Adrenal gland (tissue), 9 donors: ENCODE measurements at regions not wholly inside any gene's neighbourhood (a gene's known extent, or its start where the extent isn't known, plus 50 kb on each side); places are given as distances from the start of the nearest gene placed in this dataset.

Experiments
- DNase-seq, 7 donors: peaks; one replicate each; pipeline ENCODE4 v3.0.0-alpha.2; 2019 to 2020
- H3K27ac ChIP-seq, 5 donors: fragments of 200-600 bp; sonication (generic) in 4 of 5; 1 replicate in 3 of 5; 2 replicates in 2 of 5; pipeline versions ENCODE4 v1.5.1 to v1.8.0; 2016 to 2020; ENCODE audit warnings: mild to moderate bottlenecking in 1 of 5
- H3K27me3 ChIP-seq: fragments of 200-600 bp; 2 replicates; pipeline ENCODE4 v1.8.0; 2021
- H3K36me3 ChIP-seq, 2 donors: fragments of 200-600 bp; replicated peaks in 1 of 2; 1 replicate in 1 of 2; 2 replicates in 1 of 2; pipeline versions ENCODE4 v1.5.1 to v1.8.0; 2018 to 2022
- H3K4me1 ChIP-seq, 2 donors: fragments of 200-600 bp; replicated peaks in 1 of 2; 1 replicate in 1 of 2; 2 replicates in 1 of 2; pipeline versions ENCODE4 v1.5.1 to v1.8.0; 2018 to 2021
- H3K4me3 ChIP-seq, 4 donors: fragments of 200-600 bp; sonication (generic) in 3 of 4; one replicate each; pipeline ENCODE4 v1.5.1; 2016 to 2018
- H3K9me3 ChIP-seq, 3 donors: fragments of 200-600 bp; sonication (generic) in 1 of 3; replicated peaks in 1 of 3; 1 replicate in 2 of 3; 2 replicates in 1 of 3; pipeline versions ENCODE4 v1.5.1 to v1.8.0; 2016 to 2021
- POLR2A ChIP-seq, 2 donors: fragments of 450-650 bp; IDR thresholded peaks; one replicate each; pipeline ENCODE4 v1.6.1; 2017; ENCODE audit warnings: antibody characterized with exemption in 2 of 2, mild to moderate bottlenecking in 2 of 2, moderate library complexity in 1 of 2
- WGBS, 4 donors: extraction: QIAGEN DNeasy Blood & Tissue Kit in 2 of 4; methylation state at CpG; one replicate each; pipeline versions ENCODE4 v1.1.5 to v1.1.7; 2013 to 2017; 5-methylcytosine and 5-hydroxymethylcytosine counted together
- intact Hi-C, 2 donors: fragments of 100-400 bp; cut with DNase I; formaldehyde crosslinking; loops; one replicate each; pipeline versions ENCODE4 v1.14.1 to v1.15.0; 2022 to 2023
- TF ChIP-seq, protein P1 (sequence below), 6 experiments: fragments of 450-650 bp in 4 of 6; fragments of 200-600 bp in 2 of 6; sonication (generic) in 1 of 6; IDR thresholded peaks; 1 replicate in 5 of 6; 2 replicates in 1 of 6; pipeline versions ENCODE4 v1.5.1 to v1.8.0; 2016 to 2021; ENCODE audit warnings: antibody characterized with exemption in 6 of 6, mild to moderate bottlenecking in 2 of 6, moderate library complexity in 1 of 6
- donor health status: healthy with polysubstance abuse.
- donor health status: Bipolar disorder and iron deficiency.
- donor health status: DM: yes; HTN: yes; CAD: no.
- donor health status: DM: no; HTN: no; CAD: no.
- donor health status: DM: no; HTN: no; CAD: no.

DNA sequence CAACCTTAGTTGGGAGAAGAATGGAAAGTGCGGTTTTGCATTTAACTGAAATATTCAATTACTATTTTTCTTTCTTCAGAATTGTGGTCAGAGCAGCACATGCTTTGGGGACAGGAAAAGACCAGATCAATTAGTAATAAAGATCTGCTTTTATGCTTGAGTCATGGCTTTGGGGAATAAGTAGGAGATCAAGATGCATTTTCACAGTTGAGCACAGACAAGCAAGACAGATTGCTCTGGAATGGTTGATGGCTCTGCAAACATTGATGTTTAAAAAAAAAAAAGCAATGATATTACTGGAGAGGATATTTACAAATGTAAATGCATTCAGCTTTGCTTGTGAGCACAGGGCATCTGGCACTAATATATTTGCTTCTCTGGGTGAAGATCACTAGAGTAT is 224.4 kb upstream of the SASH1 start:
- TF ChIP-seq POLR2A (IDR thresholded peaks at IDR 0.05) = no peak
- TF ChIP-seq, protein P1, sequence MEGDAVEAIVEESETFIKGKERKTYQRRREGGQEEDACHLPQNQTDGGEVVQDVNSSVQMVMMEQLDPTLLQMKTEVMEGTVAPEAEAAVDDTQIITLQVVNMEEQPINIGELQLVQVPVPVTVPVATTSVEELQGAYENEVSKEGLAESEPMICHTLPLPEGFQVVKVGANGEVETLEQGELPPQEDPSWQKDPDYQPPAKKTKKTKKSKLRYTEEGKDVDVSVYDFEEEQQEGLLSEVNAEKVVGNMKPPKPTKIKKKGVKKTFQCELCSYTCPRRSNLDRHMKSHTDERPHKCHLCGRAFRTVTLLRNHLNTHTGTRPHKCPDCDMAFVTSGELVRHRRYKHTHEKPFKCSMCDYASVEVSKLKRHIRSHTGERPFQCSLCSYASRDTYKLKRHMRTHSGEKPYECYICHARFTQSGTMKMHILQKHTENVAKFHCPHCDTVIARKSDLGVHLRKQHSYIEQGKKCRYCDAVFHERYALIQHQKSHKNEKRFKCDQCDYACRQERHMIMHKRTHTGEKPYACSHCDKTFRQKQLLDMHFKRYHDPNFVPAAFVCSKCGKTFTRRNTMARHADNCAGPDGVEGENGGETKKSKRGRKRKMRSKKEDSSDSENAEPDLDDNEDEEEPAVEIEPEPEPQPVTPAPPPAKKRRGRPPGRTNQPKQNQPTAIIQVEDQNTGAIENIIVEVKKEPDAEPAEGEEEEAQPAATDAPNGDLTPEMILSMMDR (IDR thresholded peaks at IDR 0.05) = no peak
- no peaks in the 10 kb centered on the region for H3K4me1 ChIP-seq
- intact Hi-C loops = no loop called here
- no peaks in the 10 kb centered on the region for H3K27me3 ChIP-seq
- WGBS, 4 donors = 88 to 100% (median 92%) methylated on average over 1 of the region's 1 CpG
- DNase-seq = no peak
- no peak overlapping the region for H3K4me3 ChIP-seq
- no peaks in the 10 kb centered on the region for H3K36me3 ChIP-seq
- no peaks in the 10 kb centered on the region for H3K9me3 ChIP-seq
- no peak overlapping the region for H3K27ac ChIP-seq

GRCh38 chr6:148128014-148128730 is 214.5 kb upstream of the SASH1 start:
- no peaks in the 10 kb centered on the region for H3K27me3 ChIP-seq
- H3K27ac ChIP-seq = no peak overlapping the region
- TF ChIP-seq, protein P1 (IDR thresholded peaks at IDR 0.05) = no peak
- TF ChIP-seq POLR2A (IDR thresholded peaks at IDR 0.05) = no peak
- no peak overlapping the region for H3K4me3 ChIP-seq
- no peak for DNase-seq
- no peaks in the 10 kb centered on the region for H3K4me1 ChIP-seq
- intact Hi-C loops = no loop called here
- no peaks in the 10 kb centered on the region for H3K36me3 ChIP-seq
- H3K9me3 ChIP-seq = no peaks in the 10 kb centered on the region
- 74 to 85% (median 84%) methylated on average over 6 of the region's 6 CpGs for WGBS, 4 donors

- Histone ChIP-seq H3K9me3 (no peaks in the 10 kb centered on the region), H3K36me3 (no peaks in the 10 kb centered on the region), H3K4me1 (no peaks in the 10 kb centered on the region), H3K27ac (no peak overlapping the region), H3K27me3 (no peaks in the 10 kb centered on the region), H3K4me3 (no peak overlapping the region)
- intact Hi-C loops = no loop called here
- 58 to 68% (median 64%) methylated on average over 6 of the region's 6 CpGs for WGBS, 4 donors
- DNase-seq = no peak
- TF ChIP-seq, protein P1 (IDR thresholded peaks at IDR 0.05) = no peak
- no peak for TF ChIP-seq POLR2A (IDR thresholded peaks at IDR 0.05)
These were observed 208.0 kb upstream of the SASH1 start for GRCh38 chr6:148134592-148134991.

- intact Hi-C loops = no loop called here
- Histone ChIP-seq H3K4me1 (no peaks in the 10 kb centered on the region), H3K27me3 (no peaks in the 10 kb centered on the region), H3K27ac (no peak overlapping the region), H3K36me3 (no peaks in the 10 kb centered on the region), H3K9me3 (no peaks in the 10 kb centered on the region), H3K4me3 (no peak overlapping the region)
- no peak for TF ChIP-seq POLR2A (IDR thresholded peaks at IDR 0.05)
- TF ChIP-seq, protein P1 (IDR thresholded peaks at IDR 0.05) = no peak
- WGBS, 4 donors = 57 to 74% (median 62%) methylated on average over 4 of the region's 4 CpGs
- no peak for DNase-seq
These were observed 206.1 kb upstream of the SASH1 start for GRCh38 chr6:148136586-148136985.
